RWPE2 (cell line): ENCODE measurements at regions not wholly inside any gene's neighbourhood (a gene's known extent, or its start where the extent isn't known, plus 50 kb on each side); places are given as distances from the start of the nearest gene placed in this dataset.

Experiments used
- ATAC-seq: fragments of 200-7000 bp; cut with Tn5 transposase; 3 replicates; pipeline ENCODE4 v1.9.1; 2021; ENCODE audit warnings: low read depth
- DNase-seq: peaks from one replicate; pipeline ENCODE4 v3.0.0-alpha.2; 2020; ENCODE audit warnings: low spot score
- H3K27ac ChIP-seq: fragments of 450-650 bp; 2 replicates; pipeline ENCODE4 v1.5.1; 2017; ENCODE audit warnings: mild to moderate bottlenecking; ENCODE audit not compliant: poor library complexity, severe bottlenecking
- H3K27me3 ChIP-seq: fragments of 250-450 bp; sonication (Bioruptor Pico); 2 replicates; pipeline ENCODE4 v1.5.1; 2021; ENCODE audit warnings: mild to moderate bottlenecking, moderate library complexity; ENCODE audit not compliant: insufficient read depth, poor library complexity, severe bottlenecking
- H3K36me3 ChIP-seq: fragments of 250-450 bp; sonication (Bioruptor Pico); 2 replicates; pipeline ENCODE4 v1.5.1; 2020; ENCODE audit warnings: low read depth, mild to moderate bottlenecking, moderate library complexity
- H3K4me1 ChIP-seq: fragments of 250-450 bp; sonication (Bioruptor Pico); 2 replicates; pipeline ENCODE4 v1.5.1; 2021; ENCODE audit warnings: mild to moderate bottlenecking, moderate library complexity; ENCODE audit not compliant: insufficient read depth, poor library complexity, severe bottlenecking
- H3K4me3 ChIP-seq: fragments of 250-450 bp; sonication (Bioruptor Pico); 2 replicates; pipeline ENCODE4 v1.5.1; 2021; ENCODE audit warnings: mild to moderate bottlenecking, moderate library complexity; ENCODE audit not compliant: severe bottlenecking
- H3K9me3 ChIP-seq: fragments of 250-450 bp; sonication (Bioruptor Pico); 2 replicates; pipeline ENCODE4 v1.5.1; 2021; ENCODE audit warnings: mild to moderate bottlenecking, moderate library complexity; ENCODE audit not compliant: severe bottlenecking
- TF ChIP-seq, protein P1 (sequence below): fragments of 450-650 bp; IDR thresholded peaks from one replicate; pipeline ENCODE4 v1.5.1; 2017; ENCODE audit warnings: mild to moderate bottlenecking, moderate library complexity; ENCODE audit not compliant: poor library complexity, severe bottlenecking

DNA sequence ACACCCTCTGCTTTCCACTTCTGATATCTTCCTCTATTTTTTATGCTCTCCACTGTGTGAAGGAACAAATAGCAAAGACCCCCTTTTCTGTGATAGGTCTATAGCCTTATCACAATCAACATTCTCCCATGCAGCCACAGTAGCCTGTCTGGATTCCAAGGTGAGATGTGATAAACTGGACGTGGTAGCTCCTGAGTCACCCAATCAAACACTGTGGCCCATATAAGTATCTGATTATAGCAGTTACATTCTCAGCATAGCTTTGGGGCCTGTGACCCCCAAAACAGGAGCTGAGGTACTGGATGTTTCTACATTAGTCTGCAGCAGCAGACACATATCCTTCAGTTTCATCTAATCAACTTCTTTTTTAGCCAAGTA lies 172.7 kb upstream of the IGFBP7 start:
- no peak overlapping the region for H3K27ac ChIP-seq
- no peaks in the 10 kb centered on the region for H3K36me3 ChIP-seq
- H3K9me3 ChIP-seq: no peaks in the 10 kb centered on the region
- no peaks in the 10 kb centered on the region for H3K27me3 ChIP-seq
- no peaks in the 10 kb centered on the region for H3K4me1 ChIP-seq
- TF ChIP-seq, protein P1, sequence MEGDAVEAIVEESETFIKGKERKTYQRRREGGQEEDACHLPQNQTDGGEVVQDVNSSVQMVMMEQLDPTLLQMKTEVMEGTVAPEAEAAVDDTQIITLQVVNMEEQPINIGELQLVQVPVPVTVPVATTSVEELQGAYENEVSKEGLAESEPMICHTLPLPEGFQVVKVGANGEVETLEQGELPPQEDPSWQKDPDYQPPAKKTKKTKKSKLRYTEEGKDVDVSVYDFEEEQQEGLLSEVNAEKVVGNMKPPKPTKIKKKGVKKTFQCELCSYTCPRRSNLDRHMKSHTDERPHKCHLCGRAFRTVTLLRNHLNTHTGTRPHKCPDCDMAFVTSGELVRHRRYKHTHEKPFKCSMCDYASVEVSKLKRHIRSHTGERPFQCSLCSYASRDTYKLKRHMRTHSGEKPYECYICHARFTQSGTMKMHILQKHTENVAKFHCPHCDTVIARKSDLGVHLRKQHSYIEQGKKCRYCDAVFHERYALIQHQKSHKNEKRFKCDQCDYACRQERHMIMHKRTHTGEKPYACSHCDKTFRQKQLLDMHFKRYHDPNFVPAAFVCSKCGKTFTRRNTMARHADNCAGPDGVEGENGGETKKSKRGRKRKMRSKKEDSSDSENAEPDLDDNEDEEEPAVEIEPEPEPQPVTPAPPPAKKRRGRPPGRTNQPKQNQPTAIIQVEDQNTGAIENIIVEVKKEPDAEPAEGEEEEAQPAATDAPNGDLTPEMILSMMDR: no peak
- ATAC-seq (no peak), DNase-seq (no peak)
- no peak overlapping the region for H3K4me3 ChIP-seq

DNA sequence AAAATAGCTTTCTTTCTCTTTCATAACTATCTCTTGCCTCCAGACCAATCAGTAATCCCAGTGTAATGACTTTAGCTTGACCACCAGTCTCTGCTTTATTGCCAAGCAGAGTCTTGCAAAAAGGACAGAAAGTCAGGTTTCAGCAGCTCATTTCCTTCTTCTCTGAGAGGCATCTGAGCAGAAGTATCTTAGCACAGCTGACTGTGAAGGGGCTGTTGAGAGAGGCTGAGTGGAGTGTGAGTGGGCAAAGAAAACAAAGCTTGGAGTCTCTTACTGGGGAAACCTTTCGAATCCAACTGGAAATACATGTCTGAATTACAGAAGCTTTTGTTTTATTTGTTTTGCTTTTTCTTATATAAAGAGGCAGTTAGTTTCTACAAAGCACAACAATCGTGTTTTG lies 170.3 kb upstream of the IGFBP7 start:
- DNase-seq: no peak
- no peaks in the 10 kb centered on the region for H3K4me1 ChIP-seq
- ATAC-seq: no peak
- no peak overlapping the region for H3K27ac ChIP-seq
- H3K9me3 ChIP-seq: no peaks in the 10 kb centered on the region
- TF ChIP-seq, protein P1: no peak
- H3K4me3 ChIP-seq: no peak overlapping the region
- no peaks in the 10 kb centered on the region for H3K27me3 ChIP-seq
- no peaks in the 10 kb centered on the region for H3K36me3 ChIP-seq

DNA sequence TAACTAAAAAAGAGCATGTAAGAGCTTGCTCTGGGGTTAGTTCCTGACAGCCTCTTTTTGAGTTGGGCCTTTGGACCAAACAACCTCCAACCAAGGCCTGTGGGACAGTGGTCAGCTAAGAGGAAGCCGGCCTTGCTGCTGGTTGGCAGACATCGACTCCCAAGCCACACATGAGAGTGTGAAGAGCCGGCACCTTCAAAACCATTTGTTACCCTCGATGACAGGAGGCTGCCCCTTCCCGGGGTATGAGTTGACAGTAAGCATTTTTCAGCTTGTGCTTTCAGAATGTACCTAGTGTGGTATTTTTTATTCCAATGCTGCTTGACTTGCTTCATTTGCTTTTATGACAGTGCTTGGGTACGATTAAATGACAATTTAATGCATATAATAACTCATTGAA lies 168.6 kb upstream of the IGFBP7 start:
- H3K27ac ChIP-seq: no peak overlapping the region
- ATAC-seq: no peak
- no peaks in the 10 kb centered on the region for H3K9me3 ChIP-seq
- TF ChIP-seq, protein P1: no peak
- no peaks in the 10 kb centered on the region for H3K4me1 ChIP-seq
- H3K36me3 ChIP-seq: no peaks in the 10 kb centered on the region
- no peaks in the 10 kb centered on the region for H3K27me3 ChIP-seq
- no peak overlapping the region for H3K4me3 ChIP-seq
- no peak for DNase-seq

DNA sequence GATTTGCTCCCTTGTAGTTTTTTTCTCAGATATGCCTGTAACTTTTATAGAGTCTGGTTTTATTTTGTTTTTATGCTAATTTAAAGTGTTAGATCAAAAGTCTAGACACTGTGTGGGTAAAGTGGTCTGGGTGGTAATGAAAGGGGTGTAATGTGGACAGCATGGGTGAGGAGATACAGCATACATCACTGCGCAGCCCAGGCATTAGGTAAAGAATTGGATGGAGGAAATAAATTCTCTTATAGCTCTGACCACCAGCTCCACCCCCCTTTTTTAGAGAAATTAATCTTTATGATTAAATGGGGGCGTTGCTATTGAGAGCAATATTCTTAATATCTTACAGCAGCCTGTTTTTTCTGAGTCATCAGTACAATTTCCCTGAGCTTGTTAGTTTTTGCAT lies 163.9 kb upstream of the IGFBP7 start:
- H3K4me3 ChIP-seq: no peak overlapping the region
- no peaks in the 10 kb centered on the region for H3K36me3 ChIP-seq
- ATAC-seq (no peak), DNase-seq (no peak)
- TF ChIP-seq, protein P1: no peak
- H3K4me1 ChIP-seq: no peaks in the 10 kb centered on the region
- no peaks in the 10 kb centered on the region for H3K27me3 ChIP-seq
- H3K9me3 ChIP-seq: no peaks in the 10 kb centered on the region
- no peak overlapping the region for H3K27ac ChIP-seq

DNA sequence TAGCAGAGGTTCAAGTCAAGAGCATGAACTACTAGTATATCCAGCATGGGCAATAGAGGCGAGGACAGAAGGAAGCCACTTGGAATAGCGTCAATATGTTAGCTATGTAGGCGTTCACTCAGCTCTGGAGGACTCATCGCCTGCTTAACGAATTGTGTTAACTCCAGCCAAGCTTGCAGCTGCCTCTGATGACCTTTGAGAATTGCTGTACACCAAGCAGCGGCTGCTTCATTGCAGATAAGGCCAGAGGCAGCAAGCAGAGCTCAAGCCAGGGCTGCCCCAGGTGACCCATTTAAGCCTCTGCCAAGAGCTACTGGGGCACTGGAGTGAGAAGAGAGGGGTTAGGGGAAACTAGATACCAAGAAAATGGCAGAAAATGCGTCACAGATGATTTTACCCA lies 160.2 kb upstream of the IGFBP7 start:
- H3K27ac ChIP-seq: no peak overlapping the region

More for the DNA sequence above, 160.2 kb upstream of the IGFBP7 start:
- Histone ChIP-seq H3K36me3 (no peaks in the 10 kb centered on the region), H3K27me3 (no peaks in the 10 kb centered on the region), H3K4me1 (no peaks in the 10 kb centered on the region), H3K9me3 (no peaks in the 10 kb centered on the region), H3K4me3 (no peak overlapping the region)
- no peak for DNase-seq
- no peak for ATAC-seq
- TF ChIP-seq, protein P1: no peak
